Frontal cortex (tissue), 3 donors: ENCODE measurements at regions not wholly inside any gene's neighbourhood (a gene's known extent, or its start where the extent isn't known, plus 50 kb on each side); places are given as distances from the start of the nearest gene placed in this dataset.

ENCODE experiments used
- DNase-seq, 2 donors: peaks; one replicate each; pipeline ENCODE4 v3.0.0; 2012; ENCODE audit warnings: low spot score in 2 of 2
- FAIRE-seq: peaks from 2 replicates; lab custom pipeline; 2012; peaks lifted over from hg19 to GRCh38; lab: Jason Lieb, UNC
- donor health status: control.
- donor health status: control.
- donor health status: control.

DNA sequence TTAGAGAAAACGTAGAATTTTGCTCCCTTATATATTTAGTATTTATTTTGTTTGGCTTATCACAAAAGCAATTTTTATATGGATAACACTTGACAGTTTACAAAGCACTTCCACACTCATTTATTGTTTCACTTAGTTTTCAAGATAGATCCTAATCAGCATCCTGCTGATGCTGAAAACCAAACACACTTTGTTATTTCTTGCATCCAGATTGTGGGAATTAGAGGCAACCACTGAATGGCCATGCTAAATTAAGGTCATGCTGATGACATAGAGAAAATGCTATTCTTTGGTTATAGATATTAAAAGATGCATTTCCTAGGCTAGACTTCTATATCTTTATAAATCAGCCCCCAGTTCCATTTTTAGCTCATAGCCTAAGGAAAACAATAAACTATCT is 474.1 kb upstream of the KCNMB2 start:
- DNase-seq (no peak), FAIRE-seq (no peak)

DNA sequence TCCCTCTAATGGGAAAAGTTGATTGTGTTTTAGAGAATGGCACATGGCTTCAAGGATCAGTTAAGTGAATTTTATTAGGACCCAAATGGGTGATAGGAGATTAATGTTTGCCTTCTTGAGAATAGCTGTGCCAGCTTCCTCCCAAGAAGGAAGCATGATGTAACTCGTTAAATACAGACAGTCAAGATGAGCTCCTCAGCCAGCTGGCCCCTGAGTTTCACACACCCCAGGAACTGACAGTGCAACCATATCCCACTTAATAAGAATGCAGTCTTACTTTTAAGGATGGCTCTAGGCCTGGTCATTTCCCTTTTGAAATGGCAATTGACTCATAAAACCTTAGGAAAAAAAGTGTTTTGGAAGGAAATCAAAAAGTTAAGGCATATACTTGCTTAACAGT is 472.8 kb upstream of the KCNMB2 start:
- DNase-seq: no peak
- no peak for FAIRE-seq

DNA sequence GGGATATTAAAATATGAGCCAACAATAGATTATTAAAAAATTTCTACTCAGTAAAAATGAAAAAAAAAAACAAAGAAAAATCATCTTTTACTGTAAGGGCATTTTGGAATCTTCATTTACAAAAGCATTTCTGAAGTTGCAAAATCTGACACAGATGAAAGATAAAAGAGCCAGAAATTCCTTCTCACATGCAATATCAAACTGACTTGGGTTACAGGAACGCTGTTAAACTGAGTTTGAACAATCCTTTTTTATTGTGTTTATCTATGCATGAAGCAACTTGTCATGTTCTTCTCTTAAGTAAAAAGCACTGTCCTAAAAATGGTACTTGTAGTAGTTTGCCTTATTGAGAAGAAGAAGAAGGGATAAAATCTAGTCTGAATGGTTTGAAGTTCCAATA is 468.5 kb upstream of the KCNMB2 start:
- DNase-seq (no peak), FAIRE-seq (no peak)

DNA sequence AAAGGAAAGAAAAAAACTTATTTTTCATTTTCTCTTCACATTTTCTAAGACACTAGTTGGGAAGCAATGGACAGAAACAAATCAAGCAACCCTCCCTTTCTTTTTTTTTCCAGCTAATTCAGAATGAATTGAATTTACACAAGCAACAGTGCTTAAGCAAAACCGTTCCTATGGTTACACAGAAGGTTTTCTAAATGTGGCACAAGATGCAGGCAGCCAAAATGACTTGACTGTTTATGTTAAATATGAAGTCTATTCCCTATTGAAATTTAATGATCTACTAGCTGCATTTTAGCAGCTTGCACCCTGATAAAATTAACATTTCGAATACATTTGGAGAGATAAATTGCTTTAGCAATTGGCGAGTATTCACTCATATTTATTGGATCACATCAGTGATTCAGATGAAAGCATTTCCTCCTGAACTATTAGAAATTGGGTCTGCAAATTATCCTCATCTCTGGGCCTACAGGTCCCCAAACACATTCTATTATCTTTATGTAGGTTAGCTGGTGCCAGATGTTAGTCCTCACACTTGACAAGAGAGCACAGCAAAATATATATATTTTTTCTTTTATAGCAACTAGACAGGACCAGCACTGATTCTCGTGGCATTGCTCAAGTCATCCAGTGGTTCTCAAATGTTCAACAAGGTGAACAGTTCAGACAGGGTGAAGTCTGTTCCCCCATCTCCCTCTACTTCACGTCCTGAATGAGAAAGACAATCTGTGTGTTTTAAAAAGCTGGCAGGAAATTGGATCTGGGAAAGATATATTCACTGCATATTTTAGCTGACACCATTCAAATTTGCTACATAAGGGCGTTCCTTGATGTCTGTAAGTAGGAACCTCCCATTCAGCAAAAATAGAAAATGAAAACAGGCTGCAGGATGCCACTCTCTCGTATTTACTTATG is 463.6 kb upstream of the KCNMB2 start:
- no peak for DNase-seq
- no peak for FAIRE-seq

DNA sequence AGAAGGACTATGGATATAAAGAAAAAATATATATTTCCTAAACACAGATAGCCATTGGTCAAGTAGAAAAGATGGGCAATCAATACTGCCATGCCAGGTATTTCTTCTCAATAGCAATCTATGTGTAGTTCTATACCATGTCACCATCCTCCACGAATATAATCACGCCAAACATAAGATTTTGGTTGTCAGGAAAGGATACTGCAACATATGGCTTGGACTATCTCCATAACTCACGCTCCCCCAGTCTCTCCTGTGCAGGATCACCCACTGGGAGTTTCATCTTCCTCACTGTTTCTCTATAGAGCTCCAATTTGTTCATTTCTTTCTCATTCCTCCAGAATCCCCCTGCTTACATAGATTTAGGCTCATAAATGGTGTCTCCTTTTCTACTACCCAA is 462.9 kb upstream of the KCNMB2 start:
- DNase-seq: no peak
- FAIRE-seq: no peak

DNA sequence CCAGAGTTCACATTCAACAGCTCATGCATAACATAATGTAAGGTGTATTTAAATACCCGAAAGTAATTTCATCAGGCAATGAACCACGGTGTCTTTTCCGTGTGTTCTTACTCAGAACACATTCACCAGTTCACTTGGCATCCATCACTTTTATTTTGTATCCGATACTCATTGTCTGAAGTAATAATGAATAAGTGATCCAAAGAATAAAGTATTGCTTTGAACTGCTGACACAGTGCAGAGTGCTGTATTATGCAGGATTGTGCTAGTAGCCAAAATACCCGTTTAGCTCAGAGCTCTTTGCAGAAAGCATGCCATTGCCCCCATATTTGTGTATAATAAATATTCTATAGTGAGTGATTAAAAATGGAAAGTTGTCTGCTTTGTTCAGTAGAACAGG is 460.9 kb upstream of the KCNMB2 start:
- DNase-seq: no peak
- no peak for FAIRE-seq

DNA sequence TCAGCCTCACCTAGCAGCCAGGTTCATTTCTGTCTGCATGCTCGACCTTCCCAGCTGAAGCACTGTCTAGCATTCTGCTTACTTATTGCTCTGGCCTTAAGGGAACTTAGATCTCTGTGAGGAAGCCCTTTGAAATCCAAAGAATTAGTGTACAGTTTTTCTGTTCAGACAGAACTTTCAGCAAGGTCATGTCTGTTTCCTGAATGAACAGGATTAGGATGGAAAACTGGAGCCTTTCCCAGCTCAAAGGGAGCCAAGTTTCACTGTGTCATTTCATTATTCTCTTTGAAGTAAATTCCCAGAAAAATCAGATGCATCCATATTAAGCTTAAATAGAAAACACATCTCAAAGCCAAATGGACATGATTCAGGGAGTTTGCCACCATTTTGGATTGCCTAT is 457.3 kb upstream of the KCNMB2 start:
- DNase-seq: no peak
- FAIRE-seq: no peak

DNA sequence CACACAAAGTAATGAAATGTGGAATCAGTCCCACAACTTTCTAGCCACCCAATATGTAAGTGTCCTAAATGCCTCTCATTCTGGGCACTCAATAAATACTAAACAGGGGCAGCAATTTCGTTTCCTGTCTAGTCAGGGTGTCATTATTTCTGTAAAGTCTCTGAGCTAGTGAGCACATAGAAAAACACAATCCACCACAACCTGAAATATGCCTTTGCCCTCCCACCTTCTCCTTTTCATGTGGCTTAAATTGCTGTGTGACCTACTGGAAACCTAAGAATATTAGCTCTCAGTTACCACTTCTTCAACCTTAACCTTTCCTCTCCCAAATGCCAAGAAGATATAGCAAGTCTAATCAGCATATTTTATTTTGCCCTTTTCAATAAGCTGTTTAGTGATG is 456.3 kb upstream of the KCNMB2 start:
- DNase-seq: no peak
- no peak for FAIRE-seq

DNA sequence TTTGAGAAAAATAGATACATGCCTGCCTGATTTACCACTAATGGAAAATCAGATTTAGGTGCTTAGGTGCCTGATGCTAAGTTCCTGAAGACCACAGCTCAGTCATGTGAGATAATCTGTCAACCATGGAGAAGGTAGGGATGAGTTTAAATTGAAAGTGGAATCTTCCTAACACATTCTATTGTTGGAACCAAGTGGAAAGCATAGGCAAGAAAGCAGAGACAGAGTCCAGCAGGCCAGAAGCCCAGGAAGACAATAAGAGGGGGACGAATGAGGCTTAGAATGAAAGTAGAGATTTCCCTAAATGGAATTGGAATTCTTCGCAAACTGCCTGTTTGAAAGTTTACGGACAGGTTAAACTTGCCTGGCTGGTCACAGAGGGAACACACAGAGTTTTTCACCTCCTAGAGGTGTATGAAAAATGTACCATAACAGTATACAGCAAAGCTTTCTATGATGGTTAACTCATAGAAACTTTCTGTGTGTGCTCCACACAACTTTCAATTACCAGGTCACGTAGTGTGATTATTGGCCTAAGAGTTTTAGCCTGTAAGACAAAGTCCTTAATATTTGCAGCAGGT is 453.8 kb upstream of the KCNMB2 start:
- DNase-seq: no peak
- no peak for FAIRE-seq

DNA sequence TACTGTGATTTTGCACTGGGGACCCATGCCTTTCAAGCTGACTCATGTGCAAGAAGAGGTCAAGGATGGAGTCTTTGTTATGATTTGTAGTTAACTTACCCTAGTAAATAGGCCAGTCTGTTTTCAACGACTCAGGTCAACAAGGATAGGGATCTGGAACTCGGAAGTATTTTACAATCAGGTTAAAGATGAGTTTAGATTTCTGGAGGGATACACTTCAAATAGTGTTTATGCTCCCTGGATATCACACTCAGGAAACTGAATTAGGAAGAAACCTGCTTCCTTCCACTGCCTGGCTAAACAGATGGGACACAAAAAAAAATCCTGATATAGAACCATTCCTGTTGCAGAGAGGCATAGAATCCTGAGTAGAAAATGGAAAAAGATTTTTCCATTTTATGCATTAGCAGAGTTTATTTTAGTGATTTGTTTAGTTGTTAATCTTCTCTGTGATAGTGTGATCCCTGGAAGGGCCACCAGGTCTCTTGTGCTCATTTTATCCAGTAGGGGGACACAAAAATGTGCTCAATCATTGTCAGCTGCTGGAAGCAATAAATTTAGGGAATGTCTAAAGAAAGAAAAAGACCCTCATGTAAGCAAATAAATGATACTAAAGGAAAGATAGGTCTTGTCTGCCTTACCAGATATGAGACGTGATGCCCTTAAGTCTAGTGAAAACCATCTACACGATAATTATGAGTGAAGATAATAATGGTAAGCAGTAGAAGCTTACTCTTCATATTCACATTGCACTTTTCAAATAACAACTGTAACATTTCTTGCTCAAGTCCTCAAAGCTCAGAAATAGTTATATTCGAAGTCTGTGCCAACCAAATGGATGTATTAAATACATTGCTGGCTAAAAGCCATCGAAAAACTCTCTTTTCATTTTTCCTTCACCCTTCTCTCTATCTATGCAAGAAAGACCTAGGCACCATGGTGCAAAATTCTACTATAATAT is 452.1 kb upstream of the KCNMB2 start:
- FAIRE-seq: no peak
- DNase-seq: no peak

DNA sequence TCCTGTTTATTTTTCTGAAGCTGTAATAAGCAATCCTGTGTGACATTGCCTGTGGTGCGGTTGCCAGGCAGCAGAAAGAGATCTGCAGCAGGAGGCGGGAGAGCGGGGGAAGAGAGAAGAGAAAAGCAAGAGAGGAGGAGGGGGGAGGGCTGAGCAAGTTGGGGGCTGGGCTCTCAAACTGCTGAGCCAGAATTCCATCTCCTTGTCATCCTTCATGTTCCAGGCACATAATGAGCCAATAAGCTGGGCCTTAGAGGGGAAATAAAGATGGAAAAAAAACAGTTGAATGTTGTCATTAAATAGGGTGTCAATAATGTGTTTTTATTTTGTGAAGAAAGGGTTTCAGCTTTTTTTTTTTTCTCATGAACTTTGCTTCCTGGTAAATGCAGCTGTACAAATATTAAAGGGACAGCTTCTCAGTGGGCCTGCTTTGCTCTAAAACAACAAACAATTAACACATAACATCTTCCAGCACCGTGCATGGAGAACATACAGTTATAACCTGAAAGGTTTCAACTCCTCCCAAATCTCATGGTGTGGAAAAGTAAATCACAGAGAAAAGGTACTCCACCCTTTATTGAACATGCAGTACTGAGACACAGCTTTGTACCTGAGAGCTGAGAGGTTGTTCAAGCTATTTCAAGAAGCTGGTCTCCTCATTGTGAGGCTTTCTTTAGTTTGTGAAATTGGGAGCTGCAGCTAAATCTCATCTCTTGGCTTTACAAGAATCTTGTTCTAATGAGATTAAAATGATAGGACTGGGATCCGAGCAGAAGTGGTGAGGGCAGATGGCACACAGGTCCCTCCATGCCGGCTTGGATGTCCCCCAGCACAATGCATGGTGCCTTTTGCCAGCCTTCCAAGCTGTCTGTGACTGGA is 451.1 kb upstream of the KCNMB2 start:
- DNase-seq (peak; percentile 16 to 35), FAIRE-seq (no peak)

DNA sequence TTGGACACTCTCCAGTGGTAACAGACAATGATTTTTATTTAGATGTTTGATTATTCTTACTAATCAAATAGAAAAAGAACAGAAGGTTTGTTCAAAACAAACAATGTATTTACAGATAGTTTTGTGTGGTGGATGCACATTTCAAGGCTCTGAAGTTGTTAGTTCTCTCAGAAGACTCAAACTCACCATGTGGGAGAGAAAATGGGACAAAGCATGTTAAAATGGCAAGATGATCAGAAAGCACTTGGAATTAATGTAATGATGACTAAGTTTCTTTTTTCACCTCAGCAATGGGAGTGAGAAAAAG is 450.5 kb upstream of the KCNMB2 start:
- DNase-seq: no peak
- FAIRE-seq: no peak

DNA sequence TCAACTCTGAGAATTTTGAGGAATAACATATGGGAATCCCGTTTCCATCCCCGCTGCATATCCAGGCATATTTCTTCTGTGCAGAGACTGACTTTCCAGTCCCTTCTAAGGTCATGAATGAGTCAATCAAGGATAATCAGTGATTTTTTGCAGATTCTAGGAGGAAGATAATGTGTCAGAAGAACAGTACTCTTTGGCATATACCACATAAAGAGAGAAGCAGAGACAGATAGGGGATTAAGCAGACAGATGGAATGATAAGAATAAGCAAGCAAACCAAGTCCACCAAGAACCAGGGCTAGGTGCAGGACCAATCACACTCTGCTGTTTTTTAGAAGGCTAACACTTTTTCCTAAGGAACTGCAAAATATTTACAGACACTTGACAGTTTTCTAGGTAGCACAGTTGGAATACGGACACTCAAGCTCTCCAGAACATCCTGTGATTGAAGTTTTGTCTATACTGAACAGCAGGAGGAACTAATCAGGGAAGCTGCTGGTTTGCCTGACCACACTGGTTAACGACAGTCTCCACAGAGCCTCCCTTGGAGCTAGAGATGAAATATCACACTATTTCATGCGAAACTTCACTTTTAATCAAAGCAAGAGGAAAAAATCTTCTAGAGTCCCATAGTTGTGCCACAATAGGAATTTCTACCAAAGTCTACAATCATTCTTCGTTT is 450.0 kb upstream of the KCNMB2 start:
- FAIRE-seq: no peak
- DNase-seq: no peak

DNA sequence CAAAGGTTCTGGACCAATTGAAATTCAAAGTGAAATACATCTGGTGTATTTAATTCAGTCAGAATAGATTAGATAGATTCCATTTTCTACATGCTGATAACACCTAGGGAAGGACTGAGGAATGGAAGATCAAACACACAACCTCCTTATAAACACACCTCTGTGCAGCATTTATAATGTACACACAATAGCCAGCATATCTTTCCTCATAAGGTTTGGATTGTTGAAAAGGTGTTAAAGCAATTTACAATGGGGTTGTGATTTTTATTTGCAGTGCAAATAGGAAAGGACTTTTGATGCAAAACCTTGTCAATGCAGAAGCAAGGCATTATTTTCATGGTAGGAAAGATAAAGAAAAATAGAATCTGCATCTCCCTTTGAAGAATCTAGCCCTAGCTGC is 448.9 kb upstream of the KCNMB2 start:
- DNase-seq (no peak), FAIRE-seq (no peak)

DNA sequence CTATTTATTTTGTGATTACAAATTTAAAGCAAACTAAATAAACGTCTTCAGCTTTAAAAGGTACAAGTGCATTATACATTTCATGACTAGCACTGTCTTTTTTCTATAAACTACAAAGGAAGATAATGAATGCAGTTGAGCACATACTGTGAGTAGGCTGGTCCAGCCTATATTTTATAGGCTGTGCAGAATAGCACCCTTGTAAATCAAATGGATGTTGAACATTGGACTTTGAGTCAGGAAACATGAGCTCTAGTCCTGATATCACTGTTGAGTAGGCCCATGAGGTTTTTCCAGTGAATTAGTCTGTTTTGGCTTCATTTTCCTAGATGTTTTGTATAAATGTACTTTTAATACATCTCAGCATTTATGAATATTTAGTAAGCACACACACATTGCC is 447.3 kb upstream of the KCNMB2 start:
- FAIRE-seq: no peak

DNA sequence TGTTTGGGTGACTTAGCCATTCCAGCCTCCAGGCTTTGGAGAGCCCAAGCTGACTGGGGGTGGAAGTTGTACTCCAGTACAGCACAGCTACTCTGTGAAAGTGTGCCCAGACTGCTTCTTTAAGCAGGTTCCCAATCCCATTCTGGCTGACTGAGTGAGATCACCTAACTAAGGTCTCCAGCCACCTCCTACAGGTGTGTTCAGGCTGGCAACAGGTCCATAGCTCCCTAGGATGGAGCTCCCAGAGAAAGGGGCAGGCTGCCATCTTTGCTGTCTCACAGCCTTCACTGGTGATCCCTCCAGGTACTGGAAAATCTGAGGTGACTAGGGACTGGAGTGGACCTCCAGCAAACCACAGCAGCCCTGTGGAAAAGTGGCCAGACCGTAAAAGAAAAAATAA is 445.3 kb upstream of the KCNMB2 start:
- no peak for DNase-seq
- no peak for FAIRE-seq

More for the DNA sequence above, 447.3 kb upstream of the KCNMB2 start:
- DNase-seq: no peak

DNA sequence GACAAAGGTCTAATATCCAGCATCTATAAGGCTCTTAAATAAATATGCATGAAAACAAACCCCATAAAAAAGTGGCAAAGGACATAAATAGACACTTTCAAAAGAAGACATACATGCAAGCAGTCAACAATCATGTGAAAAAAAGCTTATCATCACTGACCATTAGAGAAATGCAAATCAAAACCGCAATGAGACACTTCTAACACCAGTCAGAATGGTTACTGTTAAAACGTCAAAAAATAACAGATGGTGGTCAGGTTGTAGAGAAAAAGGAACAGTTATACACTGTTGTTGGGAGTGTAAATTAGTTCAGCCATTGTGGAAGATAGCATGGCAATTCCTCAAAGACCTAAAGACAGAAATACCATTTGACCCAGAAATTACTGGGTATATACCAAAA is 440.7 kb upstream of the KCNMB2 start:
- no peak for FAIRE-seq
- no peak for DNase-seq

DNA sequence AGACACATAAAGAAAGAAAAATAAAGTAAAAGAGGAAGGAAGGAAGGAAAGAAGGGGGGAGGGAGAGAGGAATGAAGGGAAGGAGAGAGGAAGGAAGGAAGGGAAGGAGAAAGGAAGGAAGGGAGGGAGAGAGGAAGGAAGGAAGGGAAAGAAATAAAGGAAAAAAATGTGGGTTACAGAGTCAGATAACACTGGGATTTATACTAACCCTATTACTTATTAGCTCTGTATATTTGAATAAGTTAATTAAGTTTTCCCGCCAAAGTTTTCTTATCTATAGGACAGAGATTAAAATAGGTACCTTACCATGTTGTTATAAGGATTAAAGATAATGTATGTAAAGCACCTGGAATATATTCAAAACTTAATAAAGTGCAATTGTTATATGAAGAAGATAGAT is 439.3 kb upstream of the KCNMB2 start:
- DNase-seq (no peak), FAIRE-seq (no peak)

DNA sequence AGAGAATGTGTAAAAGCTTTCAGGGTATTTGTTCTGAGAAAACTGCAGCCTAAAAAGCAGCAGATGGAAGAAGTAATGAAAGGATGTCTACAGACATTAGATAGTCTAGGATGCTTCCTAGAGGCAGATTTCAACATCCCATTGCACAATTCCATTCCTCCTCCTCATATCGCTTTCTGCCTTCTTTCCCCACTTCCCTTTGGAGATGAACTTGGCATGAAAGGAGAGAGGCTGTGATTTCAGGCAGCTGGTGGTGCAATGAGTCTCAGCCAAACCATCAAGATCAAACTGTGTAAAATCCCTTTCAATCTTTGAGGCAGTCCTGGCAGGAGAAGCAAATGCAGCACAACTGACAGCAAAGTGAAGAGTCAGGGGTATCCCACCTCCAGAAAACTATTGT is 438.7 kb upstream of the KCNMB2 start:
- no peak for DNase-seq
- no peak for FAIRE-seq
